DOHH2 (cell line): ENCODE measurements at regions not wholly inside any gene's neighbourhood (a gene's known extent, or its start where the extent isn't known, plus 50 kb on each side); places are given as distances from the start of the nearest gene placed in this dataset.

Experiments
- CTCF ChIP-seq: fragments of 200-600 bp; sonication (generic); IDR thresholded peaks from one replicate; pipeline ENCODE4 v1.5.1; 2014; ENCODE audit warnings: antibody characterized with exemption, mild to moderate bottlenecking, low read depth, low read length; ENCODE audit not compliant: poor library complexity, severe bottlenecking
- EZH2phosphoT487 ChIP-seq: fragments of 200-600 bp; sonication (generic); IDR thresholded peaks from 2 replicates; pipeline ENCODE4 v1.6.1; 2017; ENCODE audit warnings: borderline replicate concordance, mild to moderate bottlenecking, antibody characterized with exemption, low read length, moderate library complexity, mixed read lengths

- TF ChIP-seq CTCF (no peak), EZH2phosphoT487 (no peak)
These were observed 77.5 kb upstream of the LINGO1 start for GRCh38 chr15:77710206-77710605.
